ENCODE measurements at regions not wholly inside any gene's neighbourhood (a gene's known extent, or its start where the extent isn't known, plus 50 kb on each side); places are given as distances from the start of the nearest gene placed in this dataset.
"Not testable (repeated sequence)": the region's sequence is repeated elsewhere in the genome, so short reads cannot be mapped to it uniquely, and the experiment has no call there.

DNA sequence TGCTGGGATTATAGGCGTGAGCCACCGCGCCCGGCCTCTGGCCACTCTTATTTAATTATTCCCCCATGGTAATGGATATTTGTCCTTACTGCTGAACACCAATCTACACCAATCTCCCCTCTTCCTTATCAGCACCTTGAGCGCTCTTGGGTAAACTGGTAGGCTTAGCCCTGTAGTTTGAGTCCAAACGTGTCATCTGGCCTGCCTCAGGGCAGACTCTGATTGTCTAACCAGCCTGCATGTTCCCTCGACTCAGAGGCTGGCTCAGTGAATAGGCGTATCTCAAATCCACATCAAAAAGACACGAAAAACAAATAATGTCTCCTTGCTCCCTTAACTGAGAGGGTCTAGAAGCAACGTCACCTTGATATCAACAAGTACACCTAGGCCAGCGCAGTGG is 260.9 kb downstream of the TFAP2C start:
- no peak for DNase-seq

DNA sequence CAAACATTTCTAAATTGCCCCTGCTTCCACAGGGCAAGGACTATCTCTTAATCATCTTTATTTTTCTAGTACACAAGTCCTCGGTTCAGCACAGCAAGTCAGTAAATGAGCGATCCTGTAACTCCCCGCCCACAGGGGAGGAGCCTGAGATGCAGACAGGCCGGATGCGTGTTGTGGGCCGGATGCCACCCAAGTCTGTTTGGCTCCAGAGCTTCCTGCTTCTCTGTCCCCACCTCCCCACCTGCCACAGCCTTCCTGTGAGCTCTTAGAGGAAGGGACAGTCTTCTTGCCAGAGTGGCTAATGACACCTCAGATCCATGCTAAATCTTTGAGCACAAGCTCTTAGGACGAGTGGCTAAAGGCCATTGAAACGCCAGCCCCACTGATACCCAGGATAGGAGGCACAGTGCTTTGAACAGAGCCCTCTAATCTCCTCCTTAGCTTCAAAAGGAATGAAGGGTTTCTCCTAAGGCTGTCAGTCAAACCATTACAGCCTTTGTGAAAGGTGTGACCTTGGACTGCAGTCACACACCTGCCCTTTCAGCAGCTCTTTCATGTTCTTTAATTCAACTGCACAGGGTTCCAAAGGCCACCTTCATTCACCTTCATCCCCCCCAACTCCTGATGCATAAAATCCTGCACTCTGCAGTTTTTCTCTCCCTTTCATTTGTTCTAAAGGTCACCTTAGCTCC is 264.3 kb downstream of the TFAP2C start:
- DNase-seq = no peak

DNA sequence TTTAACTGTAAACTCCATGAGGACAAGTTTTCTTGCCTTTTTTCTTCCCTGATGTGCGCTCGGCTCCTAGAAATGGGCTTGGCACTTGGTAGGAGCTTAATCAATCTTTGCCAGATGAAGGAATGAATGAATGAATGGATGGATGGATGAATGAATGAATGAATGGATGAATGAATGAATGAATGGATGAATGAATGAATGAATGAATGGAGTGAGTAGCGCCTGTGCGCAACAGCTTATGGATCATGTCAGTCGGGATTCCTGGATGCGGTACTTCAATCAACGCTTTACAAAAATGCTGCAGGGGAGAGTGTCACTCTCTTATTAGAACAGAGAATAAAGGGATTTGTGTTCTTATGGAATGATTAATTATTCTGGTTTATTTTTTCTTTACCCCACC is 267.3 kb downstream of the TFAP2C start:
- DNase-seq = no peak

DNA sequence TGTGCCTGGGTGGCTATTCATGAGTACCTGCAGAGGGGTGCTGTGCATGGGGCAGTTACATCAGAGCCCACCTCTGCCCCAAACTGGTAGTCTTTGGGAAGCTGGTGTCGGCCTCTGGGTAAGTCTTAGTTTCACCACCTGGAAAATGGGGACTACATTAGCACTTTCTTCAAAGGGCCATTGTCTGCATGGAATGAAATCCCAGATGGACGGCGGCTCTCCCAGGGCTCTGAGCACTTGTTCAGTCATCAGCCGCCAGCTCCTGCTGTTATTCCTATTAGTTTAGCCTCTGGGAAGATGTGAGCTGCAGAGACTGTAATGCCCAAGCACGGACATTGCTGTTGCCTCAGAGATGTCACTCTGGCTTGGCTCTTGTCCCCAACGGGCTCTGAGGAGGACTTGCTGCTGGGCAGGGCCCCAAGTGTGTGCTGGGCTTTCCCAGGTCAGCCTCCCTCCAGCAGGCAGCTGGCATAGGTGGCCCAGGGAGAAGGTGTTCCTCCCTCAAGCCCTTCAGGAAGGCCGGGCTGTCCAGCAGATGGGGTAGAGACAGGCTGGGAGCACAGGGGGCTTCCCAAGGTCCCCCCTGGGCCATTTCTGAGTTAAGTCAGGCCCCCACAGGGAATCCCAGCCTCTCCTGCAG is 268.3 kb downstream of the TFAP2C start:
- DNase-seq = no peak

DNA sequence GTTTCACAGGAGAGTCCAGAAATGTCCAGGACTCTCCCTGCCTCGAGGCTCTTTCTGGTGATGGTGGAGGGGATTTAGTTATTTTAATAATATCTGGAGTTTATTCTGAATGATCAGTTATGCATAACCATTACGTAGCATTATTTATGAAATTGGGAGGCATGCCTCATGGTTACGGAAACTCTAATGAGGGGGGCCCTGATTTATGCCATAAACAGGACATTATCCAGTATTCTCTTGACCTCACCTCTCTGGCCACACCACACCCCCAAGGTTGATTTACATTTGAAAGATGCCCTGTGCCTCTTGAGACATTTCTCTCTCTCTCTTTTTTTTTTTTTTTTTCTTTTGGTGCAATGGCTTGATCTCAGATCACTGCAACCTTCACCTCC is 268.8 kb downstream of the TFAP2C start:
- DNase-seq = no peak

DNA sequence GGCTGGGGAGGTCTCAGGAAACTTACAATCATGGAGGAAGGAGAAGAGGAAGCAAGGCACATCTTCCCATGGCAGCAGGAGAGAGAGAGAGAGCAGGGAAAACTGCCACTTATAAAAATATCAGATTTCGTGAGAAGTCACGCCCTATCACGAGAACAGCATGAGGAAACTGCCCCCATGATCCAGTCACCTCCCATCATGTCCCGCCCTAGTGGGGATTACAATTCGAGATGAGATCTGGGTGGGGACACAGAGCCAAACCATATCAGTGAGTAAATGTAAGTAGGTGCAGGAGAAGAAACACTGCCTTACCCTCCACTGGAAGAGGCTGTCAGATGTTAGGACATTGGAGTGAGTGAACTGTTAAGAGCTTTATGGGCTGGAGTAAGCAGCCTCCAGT is 270.4 kb downstream of the TFAP2C start:
- no peak for DNase-seq

DNA sequence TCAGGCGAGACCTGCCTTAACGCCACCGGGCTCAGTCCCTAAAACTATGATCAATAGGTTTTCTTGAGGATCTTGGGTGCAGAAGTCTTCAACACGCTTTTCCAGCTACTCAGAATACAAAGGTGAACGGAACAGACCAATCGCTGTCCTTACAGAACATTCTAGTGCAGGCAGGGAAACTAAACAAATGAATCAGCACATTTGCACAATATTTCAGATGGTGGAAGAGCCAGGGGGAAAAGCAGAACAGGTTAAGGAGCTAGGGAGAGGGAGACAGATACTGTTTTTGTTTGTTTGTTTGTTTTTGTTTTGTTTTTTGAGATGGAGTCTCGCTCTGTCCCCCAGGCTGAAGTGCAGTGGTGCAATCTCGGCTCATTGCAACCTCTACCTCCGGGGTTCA is 271.1 kb downstream of the TFAP2C start:
- DNase-seq = no peak

DNA sequence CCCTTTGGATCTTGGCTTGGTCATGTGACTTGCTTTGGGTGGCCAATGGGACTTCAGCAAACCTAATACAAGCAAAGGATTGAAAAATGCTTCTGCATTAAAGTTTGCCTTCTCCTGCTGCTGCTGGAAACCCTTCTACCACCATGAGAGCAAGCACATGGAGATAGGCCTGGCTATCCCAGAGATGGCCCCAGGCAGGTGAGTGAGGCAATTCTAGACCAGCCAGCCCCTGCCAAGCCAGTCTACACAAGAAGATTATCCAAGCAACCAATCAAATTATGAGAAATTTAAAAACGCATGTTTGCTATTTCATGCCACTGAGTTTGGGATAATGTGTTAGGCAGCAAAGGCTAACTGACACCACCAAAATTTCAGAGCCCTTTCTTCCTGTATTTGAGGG is 274.3 kb downstream of the TFAP2C start:
- no peak for DNase-seq

DNA sequence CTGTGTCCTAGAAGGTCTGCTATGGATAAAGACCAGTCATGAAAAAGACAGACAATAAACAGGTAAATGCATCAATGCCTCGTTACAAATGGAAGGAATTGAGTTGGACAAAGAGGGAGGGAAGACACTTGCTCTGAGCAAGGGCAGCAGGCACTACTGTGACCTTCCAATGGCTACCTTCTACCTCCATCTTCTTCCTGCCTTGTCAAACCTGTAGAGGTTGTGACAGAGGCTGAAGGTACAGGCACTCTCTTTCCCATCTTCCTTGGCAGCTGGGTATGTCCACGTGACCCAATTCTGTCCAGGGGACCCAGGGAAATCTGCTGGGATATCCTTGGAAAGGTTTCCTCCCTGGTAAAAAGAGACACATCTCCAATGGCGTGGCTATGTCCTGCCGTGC is 274.8 kb downstream of the TFAP2C start:
- no peak for DNase-seq

DNA sequence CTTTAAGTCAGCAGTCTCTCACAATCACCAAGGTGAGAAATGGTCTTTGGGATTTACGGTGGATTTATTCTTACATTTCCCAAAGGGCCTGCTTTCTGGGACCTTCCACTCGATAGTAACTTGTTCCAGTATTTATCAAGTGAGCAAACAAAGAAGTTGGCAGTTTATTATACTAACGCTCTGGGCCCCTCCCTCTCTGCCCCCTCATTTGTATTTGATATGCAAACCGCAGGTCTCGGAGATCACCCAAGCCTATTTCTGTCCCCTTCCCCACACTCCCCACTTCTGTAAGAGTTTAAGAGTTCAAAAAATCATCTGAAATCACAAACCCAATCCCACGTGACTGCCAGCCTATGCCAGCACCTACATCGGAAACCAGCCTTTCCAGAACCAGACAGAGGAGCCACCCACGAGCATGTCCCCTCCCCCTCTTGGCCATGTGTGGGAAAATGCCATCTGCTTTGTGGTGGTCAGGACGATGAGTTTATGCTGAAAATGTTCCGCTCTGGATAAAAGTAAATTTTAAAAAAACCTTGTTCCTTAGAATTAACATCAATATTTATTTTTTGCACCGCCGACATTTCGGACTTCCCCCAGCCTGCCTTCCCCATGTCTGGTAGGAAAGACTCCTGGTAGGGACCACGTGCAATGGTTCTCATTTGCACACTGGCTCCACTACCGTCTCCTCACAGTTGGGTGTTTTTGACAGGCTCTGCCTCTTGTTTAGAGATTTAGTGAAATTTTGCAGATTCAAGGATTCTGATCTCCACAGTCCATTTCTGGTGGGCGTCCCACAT is 281.0 kb downstream of the TFAP2C start:
- no peak for DNase-seq

DNA sequence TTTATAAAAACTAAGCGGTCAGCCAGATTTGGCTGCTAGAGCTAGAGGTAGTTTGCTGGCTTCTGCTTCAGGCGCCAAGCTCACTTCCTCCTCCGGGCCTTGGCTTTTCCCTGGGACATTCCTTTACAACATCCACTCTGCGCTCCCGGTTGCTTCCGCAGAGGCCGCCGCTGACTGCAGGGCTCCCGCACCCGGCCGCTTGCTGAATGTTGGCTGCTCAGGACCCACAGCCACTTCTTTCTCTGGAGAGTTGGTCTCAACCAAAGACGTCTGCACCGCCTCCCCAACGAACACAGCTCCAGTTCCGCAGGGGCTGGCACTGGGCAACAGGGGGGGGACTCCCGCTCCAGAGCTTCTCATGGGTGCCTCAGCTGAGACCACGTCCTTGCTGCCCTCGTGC is 282.8 kb downstream of the TFAP2C start:
- no peak for DNase-seq

DNA sequence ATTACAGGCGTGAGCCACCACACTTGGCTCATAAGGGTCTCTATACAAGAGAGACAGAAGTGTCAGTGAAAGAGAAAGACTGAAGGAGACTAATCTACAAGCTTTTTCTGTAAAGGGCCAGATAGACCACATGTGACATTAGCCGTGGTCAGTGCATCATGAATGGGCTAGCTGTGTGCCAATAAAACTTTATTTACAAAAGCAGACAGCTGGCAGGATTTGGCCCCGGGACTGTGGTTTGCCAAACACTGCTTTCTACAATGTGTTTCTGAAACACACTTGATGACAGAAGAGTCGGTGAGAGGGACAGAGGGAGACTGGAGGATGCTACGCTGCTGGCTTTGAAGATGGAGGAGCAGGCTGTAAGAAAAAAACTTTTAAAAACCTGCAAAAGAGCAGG is 285.4 kb downstream of the TFAP2C start:
- DNase-seq = no peak

DNA sequence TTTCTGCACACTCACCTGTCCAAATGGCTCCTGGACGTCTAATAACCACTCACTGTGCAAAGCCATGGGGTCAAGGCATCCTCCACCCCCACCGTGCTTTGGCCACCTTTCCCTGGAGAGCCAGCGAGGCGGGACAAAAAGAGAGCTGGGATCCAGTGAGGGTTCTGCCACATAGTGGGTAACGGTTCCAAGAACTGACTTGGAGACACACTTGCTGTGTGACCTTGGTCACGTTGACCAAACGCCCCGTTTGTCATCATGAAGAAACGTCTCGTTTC is 287.2 kb downstream of the TFAP2C start:
- no peak for DNase-seq

DNA sequence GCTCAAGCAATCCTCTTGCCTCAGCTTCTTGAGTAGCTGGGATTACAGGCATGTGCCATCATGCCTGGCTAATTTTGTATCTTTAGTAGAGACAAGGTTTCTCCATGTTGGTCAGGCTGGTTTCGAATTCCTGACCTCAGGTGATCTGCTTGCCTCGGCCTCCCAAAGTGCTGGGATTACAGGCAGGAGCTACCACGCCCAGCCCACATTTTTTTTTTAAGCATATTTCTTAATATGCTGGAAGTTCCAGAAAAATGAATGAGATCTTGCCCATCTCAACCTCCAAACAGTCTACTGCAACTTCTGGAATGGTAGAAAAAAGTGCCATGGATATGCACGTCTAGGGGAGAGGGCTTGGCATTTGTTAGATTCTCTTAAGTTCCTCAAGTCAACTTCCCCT is 290.9 kb downstream of the TFAP2C start:
- DNase-seq = not testable (repeated sequence)

DNA sequence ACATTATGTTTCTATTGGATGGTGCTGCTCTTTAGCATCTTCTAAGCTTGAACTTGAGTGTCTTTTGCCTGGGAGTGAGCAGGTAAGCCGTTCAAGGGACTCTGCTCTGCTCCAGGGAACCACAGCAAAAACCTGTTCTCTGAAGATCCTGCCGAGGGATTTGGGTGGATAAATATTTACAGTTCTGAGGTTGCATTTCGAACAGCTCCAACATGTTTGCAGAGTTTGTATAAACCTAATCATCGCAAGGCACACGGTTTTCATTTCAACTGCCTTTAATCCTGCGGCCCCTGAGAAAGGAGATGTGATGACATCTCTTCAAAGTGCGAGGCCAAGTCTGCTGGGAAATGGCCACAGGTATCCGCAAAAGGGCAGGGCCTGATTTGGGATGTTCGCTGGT is 293.4 kb downstream of the TFAP2C start:
- DNase-seq = no peak

DNA sequence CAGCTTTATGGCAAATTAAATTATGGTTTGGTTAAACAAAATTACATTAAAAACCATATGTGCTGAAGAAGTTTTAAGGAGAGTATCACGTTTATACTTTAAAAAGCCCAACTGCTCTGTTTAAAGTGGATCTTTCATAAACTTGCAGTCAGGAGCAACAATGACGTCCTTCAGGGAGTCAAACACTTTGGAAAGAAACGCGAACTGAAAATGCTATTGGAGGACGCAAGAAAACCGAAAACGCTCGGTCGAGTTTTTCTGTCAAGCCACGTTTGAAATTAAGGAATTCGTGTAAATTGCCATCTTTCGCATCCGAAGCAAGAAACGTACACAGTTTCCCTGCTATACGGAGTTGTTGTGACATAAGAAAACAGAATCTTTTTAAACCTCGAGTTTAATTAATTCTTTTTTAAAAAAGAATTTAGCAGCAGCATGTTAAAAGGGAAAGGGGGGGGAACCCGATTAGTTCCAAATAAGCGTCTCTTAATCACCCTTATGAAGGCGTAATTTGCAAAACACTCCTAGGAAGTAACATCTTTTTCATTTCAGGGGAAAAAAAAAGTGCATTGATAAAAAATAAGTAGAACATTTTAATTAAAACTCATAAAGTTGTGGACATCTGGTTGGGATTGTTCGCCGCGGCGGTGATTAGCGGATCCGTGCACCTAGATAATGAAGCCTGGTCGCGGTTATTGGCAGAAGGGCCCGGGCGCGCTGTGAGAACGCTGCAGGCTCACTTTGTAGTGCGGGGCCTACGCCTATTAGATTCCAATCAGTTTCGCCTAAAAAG is 295.4 kb downstream of the TFAP2C start:
- DNase-seq = no peak

DNA sequence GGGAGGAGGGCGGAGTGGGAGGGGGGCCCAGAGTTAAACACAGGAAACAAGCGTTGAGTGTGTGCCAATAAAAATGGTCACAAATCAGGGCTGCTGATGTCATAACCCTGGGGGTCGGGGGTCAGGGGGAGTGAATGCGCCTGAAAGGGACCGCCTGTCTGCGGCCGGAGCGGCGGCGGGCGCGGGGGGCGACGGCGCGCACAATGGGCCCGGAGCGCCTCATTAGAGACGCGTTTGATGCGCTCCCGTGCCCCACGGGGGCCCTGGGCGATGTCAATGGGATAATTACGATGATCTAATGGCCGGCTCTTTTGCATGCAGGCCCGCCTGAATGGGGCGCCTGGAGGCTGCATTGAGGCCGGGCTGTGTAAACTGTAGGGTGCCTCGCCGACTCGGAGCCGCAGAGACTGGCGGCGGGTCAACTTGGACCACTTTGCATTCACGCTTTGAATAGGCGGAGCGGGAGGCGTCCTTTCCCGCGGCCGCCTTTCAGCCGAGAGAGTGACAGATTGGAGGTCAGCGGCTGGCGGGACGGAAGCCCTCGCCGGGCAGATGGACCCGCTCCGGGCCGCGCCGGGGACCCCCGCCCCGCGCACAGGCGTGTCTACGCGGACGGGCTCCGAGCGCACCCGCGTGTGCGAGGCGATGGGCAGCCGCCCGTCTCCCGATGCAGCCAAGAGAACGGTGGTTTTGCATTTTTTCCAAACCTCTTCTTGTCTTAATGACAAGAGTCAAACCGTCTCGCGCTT is 296.1 kb downstream of the TFAP2C start:
- DNase-seq = no peak

DNA sequence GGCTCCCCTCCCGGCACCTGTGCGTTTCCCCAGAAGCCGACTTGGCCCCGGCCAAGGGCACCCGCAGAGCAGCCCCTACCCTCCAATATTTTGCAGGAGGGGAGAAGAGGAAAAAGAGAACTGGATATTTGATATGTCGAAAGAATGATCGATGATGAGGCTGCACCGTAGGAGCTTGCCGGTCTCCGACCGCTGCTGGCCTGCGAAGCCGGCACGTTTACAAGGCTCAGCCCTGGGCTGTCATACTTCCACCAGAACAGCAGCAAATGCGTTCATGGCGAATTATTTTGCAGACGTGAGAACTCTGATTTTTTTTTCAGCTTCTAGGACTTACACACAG is 296.7 kb downstream of the TFAP2C start:
- no peak for DNase-seq

DNA sequence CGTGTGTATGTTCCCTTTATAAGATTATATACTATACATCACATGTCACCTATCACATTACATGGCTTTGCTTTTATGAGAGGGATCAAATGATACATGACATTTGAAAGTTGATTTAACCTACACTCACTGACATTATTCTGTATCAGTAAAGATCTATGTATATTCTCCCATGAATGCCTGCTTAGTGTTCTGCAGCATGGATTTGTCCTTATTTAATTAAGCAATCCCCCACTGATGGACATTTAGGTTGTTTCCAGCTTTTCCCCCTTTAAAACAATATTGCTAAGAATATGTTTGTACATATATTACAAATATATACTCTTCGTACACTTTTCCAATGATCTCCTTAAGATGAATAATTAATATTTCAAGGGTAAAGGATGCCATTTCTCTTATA is 297.4 kb downstream of the TFAP2C start:
- no peak for DNase-seq

DNA sequence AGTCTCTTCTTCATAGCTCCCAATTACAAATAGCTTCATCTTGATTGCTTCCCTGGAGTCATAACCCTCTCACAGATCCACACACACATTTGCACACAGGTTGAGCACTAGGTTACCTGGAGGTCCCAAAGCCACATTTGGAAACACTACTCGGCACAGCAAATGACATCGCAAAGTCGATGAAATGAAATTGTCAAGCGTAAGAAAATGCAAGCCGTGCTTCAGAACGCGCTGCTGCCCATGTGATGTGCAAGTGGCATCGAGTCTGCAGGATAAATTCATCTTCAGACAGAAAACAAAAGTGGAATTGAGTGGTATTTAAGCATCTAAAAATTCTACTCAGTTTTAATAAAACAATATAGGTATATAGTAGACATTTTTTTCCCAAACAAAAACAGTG is 298.0 kb downstream of the TFAP2C start:
- DNase-seq = no peak

DNA sequence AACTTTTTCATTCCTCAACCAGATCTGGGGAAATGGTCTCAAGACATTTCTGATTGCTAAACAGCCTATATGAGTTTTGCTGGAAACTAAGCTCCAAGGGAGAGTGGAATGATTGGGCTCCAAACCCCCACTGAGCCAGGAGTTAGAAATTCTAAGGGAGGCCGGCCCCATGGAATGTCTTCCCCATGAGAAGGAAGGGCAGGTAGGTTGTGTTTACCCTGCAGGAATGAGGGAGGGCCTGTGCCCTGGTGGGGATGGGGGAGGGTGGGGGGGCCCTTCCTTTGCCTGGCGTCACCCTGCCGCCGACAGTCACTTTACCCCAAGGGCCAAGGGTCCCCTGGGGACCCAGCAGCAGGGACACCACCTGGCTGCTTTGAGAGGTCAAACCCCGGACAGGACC is 298.9 kb downstream of the TFAP2C start:
- DNase-seq = no peak

DNA sequence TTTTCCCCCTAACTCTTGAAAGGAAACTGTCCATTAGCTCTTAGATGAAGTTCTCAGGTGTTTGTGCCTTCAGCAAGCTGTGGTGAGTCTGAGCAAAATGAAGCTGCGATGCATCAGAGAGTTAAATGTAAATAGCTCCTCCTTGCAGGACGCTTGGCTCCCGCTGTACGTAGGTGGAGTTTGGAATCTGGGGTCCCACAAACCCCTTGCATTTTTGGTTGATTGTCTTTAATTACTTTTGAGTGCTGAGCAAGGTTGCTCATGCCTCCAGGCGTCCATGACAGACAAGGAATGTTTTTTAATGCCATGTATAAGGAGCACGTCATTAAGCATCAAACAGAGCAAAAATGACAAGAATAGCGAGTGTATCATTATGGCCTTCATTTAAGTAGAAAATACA is 300.5 kb downstream of the TFAP2C start:
- no peak for DNase-seq

DNA sequence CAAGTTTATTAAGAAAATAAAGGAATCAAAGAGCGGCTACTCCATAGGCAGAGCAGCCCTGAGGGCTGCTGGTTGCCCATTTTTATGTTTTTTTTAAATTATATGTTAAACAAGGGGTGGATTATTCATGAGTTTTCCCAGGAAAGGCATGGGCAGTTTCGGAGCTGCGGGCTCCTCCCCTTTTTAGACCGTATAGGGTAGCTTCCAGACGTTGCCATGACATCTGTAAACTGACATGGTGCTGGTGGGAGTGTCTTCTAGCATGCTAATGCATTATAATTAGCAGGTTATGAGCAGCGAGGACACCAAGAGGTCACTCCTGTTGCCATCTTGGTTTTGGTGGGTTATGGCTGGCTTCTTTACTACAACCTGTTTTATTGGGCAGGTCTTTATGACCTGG is 301.8 kb downstream of the TFAP2C start:
- DNase-seq = no peak

Measured in inflammatory macrophage treated with lipopolysaccharide for 4 hours (primary cell).